ENCODE measurements at regions not wholly inside any gene's neighbourhood (a gene's known extent, or its start where the extent isn't known, plus 50 kb on each side); places are given as distances from the start of the nearest gene placed in this dataset.

GRCh38 chr21:35485364-35485763 is 436.3 kb upstream of the RUNX1 start:
- ChIA-PET POLR2A (no interaction called here), CTCF (no interaction called here)
- Mint-ChIP-seq H3K27me3 (ENCODE audit: insufficient read depth, unreplicated experiment) (peaks cover 41% of the 10 kb centered on the region), H3K4me3 (ENCODE audit: unreplicated experiment) (no peak overlapping the region), H3K4me1 (ENCODE audit: insufficient read depth, unreplicated experiment) (no peaks in the 10 kb centered on the region), H3K36me3 (ENCODE audit: insufficient read depth, unreplicated experiment) (no peaks in the 10 kb centered on the region), H3K27ac (ENCODE audit: low read depth, unreplicated experiment) (no peak overlapping the region), H3K9me3 (ENCODE audit: unreplicated experiment) (no peaks in the 10 kb centered on the region)
- no TSS peak for BruUV-seq (replicated peaks)
- intact Hi-C loops (cut with micrococcal nuclease): no loop called here
- TF ChIP-seq CTCF (IDR thresholded peaks at IDR 0.05; ENCODE audit: unreplicated experiment): no peak
- no peak for DNase-seq (ENCODE audit: unreplicated experiment)

- Mint-ChIP-seq H3K36me3 (ENCODE audit: insufficient read depth, unreplicated experiment) (no peaks in the 10 kb centered on the region), H3K4me3 (ENCODE audit: unreplicated experiment) (no peak overlapping the region), H3K27me3 (ENCODE audit: insufficient read depth, unreplicated experiment) (peaks cover 46% of the 10 kb centered on the region), H3K27ac (ENCODE audit: low read depth, unreplicated experiment) (no peak overlapping the region), H3K9me3 (ENCODE audit: unreplicated experiment) (peaks cover 2% of the 10 kb centered on the region), H3K4me1 (ENCODE audit: insufficient read depth, unreplicated experiment) (no peaks in the 10 kb centered on the region)
- intact Hi-C loops (cut with micrococcal nuclease): no loop called here
- no peak for DNase-seq (ENCODE audit: unreplicated experiment)
- BruUV-seq (replicated peaks): no TSS peak
- ChIA-PET CTCF (interaction anchor here (1.0 kb wide), 1 partner anchor 11 kb away, joined by 3 read pairs; no protein-coding TSS in a partner anchor), POLR2A (no interaction called here)
- no peak for TF ChIP-seq CTCF (IDR thresholded peaks at IDR 0.05; ENCODE audit: unreplicated experiment)
These were observed 435.7 kb upstream of the RUNX1 start for GRCh38 chr21:35484851-35485250.

DNA sequence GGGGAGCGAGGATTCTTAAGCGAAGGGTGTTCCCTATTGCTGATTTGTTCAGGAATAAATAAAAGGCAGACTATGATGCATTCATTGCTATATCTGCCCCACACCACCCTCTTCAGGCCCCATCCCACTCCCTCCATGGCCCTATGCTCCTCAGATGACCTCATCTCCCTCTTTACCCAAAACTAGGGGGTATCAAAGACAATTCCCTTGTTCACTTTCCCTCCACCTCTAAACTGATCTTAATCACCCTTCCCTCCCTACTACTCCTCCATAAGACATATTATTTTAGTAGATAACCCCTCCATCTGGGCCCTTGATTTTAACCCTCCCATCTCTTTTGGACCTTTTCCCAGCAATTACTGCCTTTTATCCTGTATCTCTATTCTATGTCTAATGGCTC is 434.9 kb upstream of the RUNX1 start:
- intact Hi-C loops (cut with micrococcal nuclease): no loop called here
- Mint-ChIP-seq H3K27ac (ENCODE audit: low read depth, unreplicated experiment) (no peak overlapping the region), H3K27me3 (ENCODE audit: insufficient read depth, unreplicated experiment) (peaks cover 54% of the 10 kb centered on the region), H3K9me3 (ENCODE audit: unreplicated experiment) (peaks cover 9% of the 10 kb centered on the region), H3K4me3 (ENCODE audit: unreplicated experiment) (no peak overlapping the region), H3K4me1 (ENCODE audit: insufficient read depth, unreplicated experiment) (no peaks in the 10 kb centered on the region), H3K36me3 (ENCODE audit: insufficient read depth, unreplicated experiment) (no peaks in the 10 kb centered on the region)
- no peak for TF ChIP-seq CTCF (IDR thresholded peaks at IDR 0.05; ENCODE audit: unreplicated experiment)
- no TSS peak for BruUV-seq (replicated peaks)
- ChIA-PET POLR2A (no interaction called here), CTCF (interaction anchor here (1.0 kb wide), 1 partner anchor 11 kb away, joined by 3 read pairs; no protein-coding TSS in a partner anchor)
- DNase-seq (ENCODE audit: unreplicated experiment): no peak

DNA sequence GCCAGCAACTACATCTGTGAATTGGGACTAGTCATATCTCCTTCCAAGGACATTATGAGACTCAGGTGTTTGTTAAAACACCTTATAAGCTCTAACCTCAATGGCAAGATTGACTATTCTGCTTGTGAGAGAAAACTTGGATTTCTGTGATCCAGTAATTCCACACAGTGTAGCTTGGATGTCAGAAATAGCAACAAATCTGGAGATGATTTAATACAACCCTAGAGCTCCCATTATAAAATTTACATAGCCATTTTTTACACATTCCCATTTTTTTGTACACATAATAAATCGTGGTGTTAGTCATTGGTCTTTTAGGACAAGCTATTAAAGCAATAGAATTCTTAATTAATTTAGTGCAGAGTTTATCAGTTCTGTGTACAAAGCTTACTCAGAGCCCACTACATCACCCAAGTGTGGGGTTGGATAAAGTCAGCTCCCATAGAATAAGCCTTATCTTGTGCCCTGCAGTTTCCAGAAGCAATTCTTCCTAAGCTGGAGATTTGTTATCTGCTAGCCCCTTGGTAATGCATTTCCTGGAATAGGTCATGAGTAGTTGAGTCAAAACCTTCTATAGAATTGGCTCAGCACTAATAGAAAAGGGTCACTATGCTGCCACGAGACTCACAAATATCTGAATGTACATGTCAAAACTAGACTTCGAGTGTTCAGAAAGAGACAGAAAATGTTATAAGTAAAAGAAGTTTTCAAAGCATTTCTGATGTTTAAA is 434.0 kb upstream of the RUNX1 start:
- peaks cover 9% of the 10 kb centered on the region for H3K9me3 Mint-ChIP-seq (ENCODE audit: unreplicated experiment)
- no peak for TF ChIP-seq CTCF (IDR thresholded peaks at IDR 0.05; ENCODE audit: unreplicated experiment)
- intact Hi-C loops (cut with micrococcal nuclease): no loop called here
- POLR2A ChIA-PET: interaction anchor here (0.7 to 1.6 kb wide), 2 partner anchors 11 to 38 kb away, joined by 4 read pairs; no protein-coding TSS in a partner anchor
- no peak overlapping the region for H3K4me3 Mint-ChIP-seq (ENCODE audit: unreplicated experiment)
- H3K27me3 Mint-ChIP-seq (ENCODE audit: insufficient read depth, unreplicated experiment): peaks cover 63% of the 10 kb centered on the region
- H3K27ac Mint-ChIP-seq (ENCODE audit: low read depth, unreplicated experiment): no peak overlapping the region
- no peak for DNase-seq (ENCODE audit: unreplicated experiment)
- CTCF ChIA-PET: no interaction called here
- no peaks in the 10 kb centered on the region for H3K4me1 Mint-ChIP-seq (ENCODE audit: insufficient read depth, unreplicated experiment)
- no TSS peak for BruUV-seq (replicated peaks)
- no peaks in the 10 kb centered on the region for H3K36me3 Mint-ChIP-seq (ENCODE audit: insufficient read depth, unreplicated experiment)

Data from MCF 10A (cell line).